Stimulated activated effector memory CD8-positive, alpha-beta T cell treated with anti-CD3 and anti-CD28 coated beads, Interleukin-12 subunit alpha, Interleukin-12 subunit beta, amount 100 ng/mL, for 72 hours (primary cell): ENCODE measurements at regions not wholly inside any gene's neighbourhood (a gene's known extent, or its start where the extent isn't known, plus 50 kb on each side); places are given as distances from the start of the nearest gene placed in this dataset.

Experiments
- ATAC-seq: fragments of 150-1000 bp; cut with Tn5 transposase; 2 replicates; pipeline ENCODE4 v1.10.0; 2021
- DNase-seq, 2 donors: peaks; one replicate each; pipeline ENCODE4 v3.0.0; 2021 to 2022; ENCODE audit warnings: low spot score in 2 of 2
- H3K27ac Mint-ChIP-seq: one replicate; pipeline ENCODE4 v1.8.0; 2022; ENCODE audit warnings: mild to moderate bottlenecking, mixed read lengths
- H3K36me3 Mint-ChIP-seq: one replicate; pipeline ENCODE4 v1.8.0; 2022; ENCODE audit warnings: mild to moderate bottlenecking, mixed read lengths
- H3K4me1 Mint-ChIP-seq: one replicate; pipeline ENCODE4 v1.8.0; 2022; ENCODE audit warnings: mixed read lengths
- H3K4me3 Mint-ChIP-seq: one replicate; pipeline ENCODE4 v1.8.0; 2022; ENCODE audit warnings: mild to moderate bottlenecking, mixed read lengths
- H3K9me3 Mint-ChIP-seq: one replicate; pipeline ENCODE4 v1.8.0; 2022; ENCODE audit warnings: mixed read lengths

- Mint-ChIP-seq H3K9me3 (peaks cover 5% of the 10 kb centered on the region), H3K27ac (no peak overlapping the region), H3K4me3 (no peak overlapping the region), H3K4me1 (no peaks in the 10 kb centered on the region), H3K36me3 (no peaks in the 10 kb centered on the region)
- no peak for DNase-seq
- ATAC-seq, result no peak
Measured at GRCh38 chr21:19914028-19914427, 1084.2 kb upstream of the NCAM2 start.

- Mint-ChIP-seq H3K9me3 (peaks cover 6% of the 10 kb centered on the region), H3K27ac (no peak overlapping the region), H3K4me3 (no peak overlapping the region), H3K4me1 (no peaks in the 10 kb centered on the region), H3K36me3 (no peaks in the 10 kb centered on the region)
- DNase-seq, result no peak
- ATAC-seq, result no peak
Measured at GRCh38 chr21:19921211-19921610, 1077.0 kb upstream of the NCAM2 start.

GRCh38 chr21:19922122-19922521 is 1076.1 kb upstream of the NCAM2 start:
- ATAC-seq (no peak), DNase-seq (no peak)
- peaks cover 7% of the 10 kb centered on the region for H3K9me3 Mint-ChIP-seq
- H3K27ac Mint-ChIP-seq, result no peak overlapping the region
- H3K4me1 Mint-ChIP-seq, result no peaks in the 10 kb centered on the region
- no peak overlapping the region for H3K4me3 Mint-ChIP-seq
- no peaks in the 10 kb centered on the region for H3K36me3 Mint-ChIP-seq

GRCh38 chr21:19935467-19935866 is 1062.7 kb upstream of the NCAM2 start:
- Mint-ChIP-seq H3K36me3 (no peaks in the 10 kb centered on the region), H3K4me3 (no peak overlapping the region), H3K4me1 (no peaks in the 10 kb centered on the region), H3K27ac (no peak overlapping the region), H3K9me3 (peaks cover 26% of the 10 kb centered on the region)
- DNase-seq (no peak), ATAC-seq (no peak)

GRCh38 chr21:19937619-19938018 is 1060.6 kb upstream of the NCAM2 start:
- DNase-seq (no peak), ATAC-seq (peak; percentile 16)
- peaks cover 27% of the 10 kb centered on the region for H3K9me3 Mint-ChIP-seq
- H3K36me3 Mint-ChIP-seq, result no peaks in the 10 kb centered on the region
- no peaks in the 10 kb centered on the region for H3K4me1 Mint-ChIP-seq
- H3K4me3 Mint-ChIP-seq, result no peak overlapping the region
- no peak overlapping the region for H3K27ac Mint-ChIP-seq

- Mint-ChIP-seq H3K27ac (no peak overlapping the region), H3K9me3 (peaks cover 29% of the 10 kb centered on the region), H3K36me3 (no peaks in the 10 kb centered on the region), H3K4me3 (no peak overlapping the region), H3K4me1 (no peaks in the 10 kb centered on the region)
- ATAC-seq, result no peak
- DNase-seq, result no peak
Measured at GRCh38 chr21:19941626-19942025, 1056.6 kb upstream of the NCAM2 start.

- Mint-ChIP-seq H3K9me3 (peaks cover 6% of the 10 kb centered on the region), H3K36me3 (no peaks in the 10 kb centered on the region), H3K27ac (no peak overlapping the region), H3K4me1 (no peaks in the 10 kb centered on the region), H3K4me3 (no peak overlapping the region)
- DNase-seq (no peak), ATAC-seq (no peak)
Measured at GRCh38 chr21:19950347-19950746, 1047.9 kb upstream of the NCAM2 start.

GRCh38 chr21:19969156-19969555 is 1029.1 kb upstream of the NCAM2 start:
- peaks cover 12% of the 10 kb centered on the region for H3K9me3 Mint-ChIP-seq
- no peak for DNase-seq
- ATAC-seq, result no peak
- no peaks in the 10 kb centered on the region for H3K4me1 Mint-ChIP-seq
- H3K36me3 Mint-ChIP-seq, result no peaks in the 10 kb centered on the region
- H3K27ac Mint-ChIP-seq, result no peak overlapping the region
- no peak overlapping the region for H3K4me3 Mint-ChIP-seq

GRCh38 chr21:19981938-19982337 is 1016.3 kb upstream of the NCAM2 start:
- H3K27ac Mint-ChIP-seq, result no peak overlapping the region
- H3K4me1 Mint-ChIP-seq, result no peaks in the 10 kb centered on the region
- no peaks in the 10 kb centered on the region for H3K36me3 Mint-ChIP-seq
- ATAC-seq, result no peak
- peaks cover 12% of the 10 kb centered on the region for H3K9me3 Mint-ChIP-seq
- H3K4me3 Mint-ChIP-seq, result no peak overlapping the region
- DNase-seq, result no peak

- H3K4me1 Mint-ChIP-seq, result no peaks in the 10 kb centered on the region
- no peaks in the 10 kb centered on the region for H3K36me3 Mint-ChIP-seq
- DNase-seq (no peak), ATAC-seq (no peak)
- peaks cover 10% of the 10 kb centered on the region for H3K9me3 Mint-ChIP-seq
- no peak overlapping the region for H3K27ac Mint-ChIP-seq
- H3K4me3 Mint-ChIP-seq, result no peak overlapping the region
Measured at GRCh38 chr21:19986396-19986795, 1011.8 kb upstream of the NCAM2 start.

- Mint-ChIP-seq H3K9me3 (peaks cover 16% of the 10 kb centered on the region), H3K4me1 (no peaks in the 10 kb centered on the region), H3K36me3 (no peaks in the 10 kb centered on the region), H3K4me3 (no peak overlapping the region), H3K27ac (no peak overlapping the region)
- DNase-seq (no peak), ATAC-seq (no peak)
Measured at GRCh38 chr21:19987671-19988070, 1010.5 kb upstream of the NCAM2 start.

GRCh38 chr21:19992540-19992939 is 1005.7 kb upstream of the NCAM2 start:
- Mint-ChIP-seq H3K36me3 (no peaks in the 10 kb centered on the region), H3K9me3 (peaks cover 15% of the 10 kb centered on the region), H3K4me3 (no peak overlapping the region), H3K4me1 (no peaks in the 10 kb centered on the region), H3K27ac (no peak overlapping the region)
- DNase-seq, result no peak
- ATAC-seq, result no peak

GRCh38 chr21:19993268-19993667 is 1004.9 kb upstream of the NCAM2 start:
- Mint-ChIP-seq H3K9me3 (peaks cover 11% of the 10 kb centered on the region), H3K27ac (no peak overlapping the region), H3K4me1 (no peaks in the 10 kb centered on the region), H3K36me3 (no peaks in the 10 kb centered on the region), H3K4me3 (no peak overlapping the region)
- DNase-seq (no peak), ATAC-seq (no peak)

GRCh38 chr21:19995253-19995652 is 1003.0 kb upstream of the NCAM2 start:
- ATAC-seq (no peak), DNase-seq (no peak)
- H3K9me3 Mint-ChIP-seq, result peaks cover 11% of the 10 kb centered on the region
- H3K4me1 Mint-ChIP-seq, result no peaks in the 10 kb centered on the region
- no peaks in the 10 kb centered on the region for H3K36me3 Mint-ChIP-seq
- no peak overlapping the region for H3K4me3 Mint-ChIP-seq
- no peak overlapping the region for H3K27ac Mint-ChIP-seq

GRCh38 chr21:19998453-19998852 is 999.8 kb upstream of the NCAM2 start:
- Mint-ChIP-seq H3K4me3 (no peak overlapping the region), H3K36me3 (no peaks in the 10 kb centered on the region), H3K9me3 (peaks cover 2% of the 10 kb centered on the region), H3K27ac (no peak overlapping the region), H3K4me1 (no peaks in the 10 kb centered on the region)
- ATAC-seq (no peak), DNase-seq (no peak)

GRCh38 chr21:19999369-20000272 is 998.6 kb upstream of the NCAM2 start:
- no peak overlapping the region for H3K4me3 Mint-ChIP-seq
- no peak for DNase-seq
- no peaks in the 10 kb centered on the region for H3K36me3 Mint-ChIP-seq
- ATAC-seq, result no peak
- no peaks in the 10 kb centered on the region for H3K9me3 Mint-ChIP-seq
- H3K4me1 Mint-ChIP-seq, result no peaks in the 10 kb centered on the region
- no peak overlapping the region for H3K27ac Mint-ChIP-seq
